Spinal cord (tissue), 9 donors: ENCODE measurements at regions not wholly inside any gene's neighbourhood (a gene's known extent, or its start where the extent isn't known, plus 50 kb on each side); places are given as distances from the start of the nearest gene placed in this dataset.
A peak's percentile ranks its signal among the peaks of the same experiment; 100 is the strongest.

Experiments
- DNase-seq, 6 donors: peaks; one replicate each; pipeline versions ENCODE4 v3.0.0 to v3.0.0-alpha.2; 2013 to 2015; ENCODE audit warnings: low spot score in 6 of 6, low read depth in 4 of 6
- H3K27ac ChIP-seq: one replicate; pipeline ENCODE4 v1.5.1; 2013; ENCODE audit warnings: low read depth, low read length, control low read depth
- H3K27me3 ChIP-seq: one replicate; pipeline ENCODE4 v1.6.1; 2013; ENCODE audit warnings: low read length; ENCODE audit not compliant: control insufficient read depth, insufficient read depth
- H3K36me3 ChIP-seq: one replicate; pipeline ENCODE4 v1.6.1; 2013; ENCODE audit warnings: low read length; ENCODE audit not compliant: control insufficient read depth, insufficient read depth
- H3K4me1 ChIP-seq: one replicate; pipeline ENCODE4 v1.6.1; 2013; ENCODE audit warnings: low read length; ENCODE audit not compliant: control insufficient read depth, insufficient read depth
- H3K4me3 ChIP-seq: one replicate; pipeline ENCODE4 v1.5.1; 2013; ENCODE audit warnings: low read depth, low read length, control low read depth
- H3K9me3 ChIP-seq: one replicate; pipeline ENCODE4 v1.6.1; 2013; ENCODE audit warnings: low read length; ENCODE audit not compliant: control insufficient read depth, insufficient read depth
- WGBS: methylation state at CpG from one replicate; pipeline ENCODE4 v1.1.5; 2013; ENCODE audit warnings: missing lambda C conversion rate; ENCODE audit not compliant: insufficient coverage; 5-methylcytosine and 5-hydroxymethylcytosine counted together
- donor health status: healthy.

DNA sequence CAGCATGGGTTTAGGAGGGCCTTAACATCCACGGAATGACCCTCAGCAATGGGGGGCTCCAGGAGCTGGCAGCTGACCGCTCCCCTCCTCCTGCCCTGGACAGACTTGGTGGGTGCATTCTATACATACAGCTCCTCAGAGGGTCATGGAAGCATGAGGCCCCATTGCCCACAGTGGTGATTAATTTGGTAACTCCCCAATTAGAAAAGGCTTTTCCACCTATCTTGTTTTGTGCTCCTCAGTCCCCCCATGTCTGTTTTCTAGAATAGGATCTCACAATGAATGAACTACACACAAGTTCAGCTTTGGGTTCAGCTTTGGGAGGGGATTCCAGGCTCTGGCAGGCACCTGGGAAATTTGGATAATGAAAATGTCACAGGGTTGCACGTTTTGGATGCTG is 707.8 kb downstream of the UQCRFS1 start:
- 74% methylated on average over 3 of the region's 3 CpGs for WGBS
- Histone ChIP-seq H3K27ac (no peak overlapping the region), H3K4me3 (no peak overlapping the region), H3K9me3 (no peaks in the 10 kb centered on the region), H3K27me3 (no peaks in the 10 kb centered on the region), H3K4me1 (no peaks in the 10 kb centered on the region), H3K36me3 (no peaks in the 10 kb centered on the region)
- no peak for DNase-seq

- 82% methylated on average over 3 of the region's 3 CpGs for WGBS
- no peaks in the 10 kb centered on the region for H3K4me1 ChIP-seq
- DNase-seq = no peak
These were observed 708.2 kb downstream of the UQCRFS1 start for GRCh38 chr19:28504727-28505126.

DNA sequence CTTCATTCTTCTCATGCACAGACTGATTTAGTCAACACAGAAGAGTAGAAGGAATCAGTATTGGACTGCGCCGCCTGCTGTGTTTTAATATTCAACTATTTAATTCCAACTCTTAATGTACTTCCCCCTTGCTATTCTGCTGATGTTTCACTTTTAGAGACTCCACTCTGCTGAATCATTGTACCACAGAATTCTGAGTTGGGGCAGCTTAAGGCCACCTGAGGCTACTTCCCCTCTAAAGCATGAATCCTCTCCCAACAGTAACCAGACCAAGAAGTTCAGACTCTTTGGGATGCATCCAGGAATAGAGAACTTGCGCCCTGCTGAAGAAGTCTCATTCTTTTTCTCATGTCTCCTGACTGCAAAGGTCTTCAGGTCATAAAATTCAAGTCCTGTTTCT is 708.8 kb downstream of the UQCRFS1 start:
- Histone ChIP-seq H3K9me3 (no peaks in the 10 kb centered on the region), H3K36me3 (no peaks in the 10 kb centered on the region), H3K27me3 (no peaks in the 10 kb centered on the region), H3K4me3 (no peak overlapping the region), H3K27ac (no peak overlapping the region), H3K4me1 (no peaks in the 10 kb centered on the region)
- 100% methylated on average over 1 of the region's 3 CpGs for WGBS
- DNase-seq = no peak

More at GRCh38 chr19:28504727-28505126, 708.2 kb downstream of the UQCRFS1 start:
- H3K27ac ChIP-seq = no peak overlapping the region
- no peaks in the 10 kb centered on the region for H3K27me3 ChIP-seq
- H3K4me3 ChIP-seq = no peak overlapping the region
- no peaks in the 10 kb centered on the region for H3K9me3 ChIP-seq
- H3K36me3 ChIP-seq = no peaks in the 10 kb centered on the region

DNA sequence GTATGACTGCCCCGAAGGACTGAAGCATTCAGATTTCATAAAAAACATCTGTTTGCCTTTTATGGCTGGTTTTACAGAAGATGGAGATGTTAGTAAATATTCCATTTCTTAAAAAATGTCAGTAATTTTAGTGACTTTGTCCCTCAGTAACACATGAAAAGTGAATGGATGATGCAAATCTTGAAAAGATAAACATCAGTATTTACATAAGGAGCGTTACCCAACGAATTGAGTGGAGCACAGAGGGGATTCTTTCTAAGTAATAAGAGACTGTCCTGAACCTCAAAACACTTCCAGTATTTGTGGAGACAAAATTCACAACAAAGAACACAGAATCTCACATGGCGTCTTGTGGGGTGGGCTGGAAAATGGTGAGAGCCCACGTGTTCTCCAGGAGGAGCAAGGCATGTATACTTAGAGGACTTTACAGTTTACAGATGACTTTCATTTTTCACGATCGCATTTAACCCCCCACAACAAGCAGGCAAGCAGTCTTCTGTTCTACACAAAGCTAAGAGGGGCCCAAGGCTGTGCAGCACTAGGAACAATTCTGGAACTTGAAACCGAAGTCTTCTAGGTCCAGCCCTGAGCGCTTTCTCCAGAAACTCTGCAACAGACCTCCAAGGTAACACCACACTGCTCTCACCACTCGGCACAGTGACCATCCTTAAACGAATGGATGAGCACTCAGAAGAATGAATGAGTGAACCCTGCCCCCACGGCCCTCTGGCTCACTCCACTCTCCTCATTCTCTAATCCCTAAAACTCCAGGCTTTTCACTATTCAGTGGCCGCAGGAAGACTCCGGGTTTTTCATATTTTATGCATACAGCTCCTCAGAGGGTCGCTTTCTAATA is 709.8 kb downstream of the UQCRFS1 start:
- H3K4me3 ChIP-seq = no peak overlapping the region
- H3K9me3 ChIP-seq = no peaks in the 10 kb centered on the region
- H3K36me3 ChIP-seq = no peaks in the 10 kb centered on the region
- peak in 1 of 6 donors; percentile 38 for DNase-seq
- H3K4me1 ChIP-seq = no peaks in the 10 kb centered on the region
- 51% methylated on average over 9 of the region's 15 CpGs for WGBS
- H3K27me3 ChIP-seq = no peaks in the 10 kb centered on the region
- H3K27ac ChIP-seq = no peak overlapping the region

GRCh38 chr19:28501976-28502375 is 711.0 kb downstream of the UQCRFS1 start:
- Histone ChIP-seq H3K27ac (no peak overlapping the region), H3K36me3 (no peaks in the 10 kb centered on the region), H3K4me1 (no peaks in the 10 kb centered on the region), H3K4me3 (no peak overlapping the region), H3K27me3 (no peaks in the 10 kb centered on the region), H3K9me3 (no peaks in the 10 kb centered on the region)
- DNase-seq = no peak
- WGBS = 0% methylated on average over 1 of the region's 3 CpGs

- DNase-seq = no peak
- Histone ChIP-seq H3K9me3 (no peaks in the 10 kb centered on the region), H3K27ac (no peak overlapping the region), H3K4me1 (no peaks in the 10 kb centered on the region), H3K27me3 (no peaks in the 10 kb centered on the region), H3K36me3 (no peaks in the 10 kb centered on the region), H3K4me3 (no peak overlapping the region)
- 92% methylated on average over 8 of the region's 9 CpGs for WGBS
These were observed 711.8 kb downstream of the UQCRFS1 start for GRCh38 chr19:28500982-28501630.

GRCh38 chr19:28500296-28500695 is 712.7 kb downstream of the UQCRFS1 start:
- Histone ChIP-seq H3K36me3 (no peaks in the 10 kb centered on the region), H3K27me3 (no peaks in the 10 kb centered on the region), H3K9me3 (no peaks in the 10 kb centered on the region), H3K4me1 (no peaks in the 10 kb centered on the region), H3K27ac (no peak overlapping the region), H3K4me3 (no peak overlapping the region)
- WGBS = 60% methylated on average over 1 of the region's 3 CpGs
- DNase-seq = no peak

DNA sequence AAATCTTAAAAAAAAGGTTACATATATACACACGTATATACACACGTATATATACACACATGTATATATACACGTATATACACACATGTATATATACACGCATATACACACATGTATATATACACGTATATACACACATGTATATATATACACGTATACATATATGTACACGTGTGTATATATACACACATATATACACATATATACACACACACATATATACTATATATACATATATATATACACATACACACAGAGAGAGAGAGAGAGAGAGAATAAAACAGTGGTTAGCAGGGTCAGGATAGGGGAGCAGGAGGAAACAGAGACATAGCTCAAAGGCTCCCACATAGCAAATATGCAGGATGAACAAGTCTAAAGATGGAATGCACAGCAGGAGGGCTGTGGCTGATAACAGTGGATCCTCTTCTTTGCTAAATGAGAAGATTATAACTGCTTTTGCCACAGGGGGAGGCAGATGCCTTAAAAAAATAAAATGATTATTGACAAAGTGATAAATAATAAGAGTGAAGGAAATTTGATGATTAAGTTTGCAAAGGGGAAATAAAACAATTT is 714.5 kb downstream of the UQCRFS1 start:
- Histone ChIP-seq H3K27me3 (no peaks in the 10 kb centered on the region), H3K36me3 (no peaks in the 10 kb centered on the region), H3K9me3 (no peaks in the 10 kb centered on the region), H3K27ac (no peak overlapping the region), H3K4me1 (peaks cover 3% of the 10 kb centered on the region), H3K4me3 (no peak overlapping the region)
- WGBS = no CpG with 5 or more reads among the region's 7 CpGs
- DNase-seq = peak in 1 of 6 donors; percentile 35

DNA sequence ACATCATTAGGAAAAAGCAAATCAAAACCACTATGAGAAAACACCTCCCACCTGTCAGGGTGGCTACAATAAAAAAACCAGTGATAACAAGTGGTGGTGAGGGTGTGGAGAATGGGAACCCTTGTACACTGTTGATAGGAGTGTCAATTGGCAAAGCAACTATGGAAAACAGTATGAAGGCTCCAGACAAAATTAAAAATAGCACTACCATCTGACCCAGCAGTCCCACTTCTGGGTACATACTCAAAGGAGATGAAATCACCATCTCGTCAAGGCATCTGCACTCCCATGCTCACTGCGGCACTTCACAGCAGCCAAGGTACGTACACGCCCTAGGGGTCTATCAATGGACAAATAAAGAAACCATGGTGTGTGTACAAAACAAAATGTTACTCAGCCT is 715.1 kb downstream of the UQCRFS1 start:
- H3K9me3 ChIP-seq = no peaks in the 10 kb centered on the region
- H3K36me3 ChIP-seq = no peaks in the 10 kb centered on the region
- WGBS = no CpG with 5 or more reads among the region's 4 CpGs
- H3K4me3 ChIP-seq = no peak overlapping the region
- H3K27ac ChIP-seq = no peak overlapping the region
- H3K27me3 ChIP-seq = no peaks in the 10 kb centered on the region
- peaks cover 3% of the 10 kb centered on the region for H3K4me1 ChIP-seq
- no peak for DNase-seq
